Activated CD4-positive, alpha-beta T cell treated with anti-CD3 and anti-CD28 coated beads for 24 hours (primary cell): ENCODE measurements at regions not wholly inside any gene's neighbourhood (a gene's known extent, or its start where the extent isn't known, plus 50 kb on each side); places are given as distances from the start of the nearest gene placed in this dataset.
"Not testable (repeated sequence)": the region's sequence is repeated elsewhere in the genome, so short reads cannot be mapped to it uniquely, and the experiment has no call there.

ENCODE experiments used
- DNase-seq, 2 donors: peaks; one replicate each; pipeline ENCODE4 v3.0.0-alpha.2; 2020; ENCODE audit warnings: low read depth in 2 of 2

DNA sequence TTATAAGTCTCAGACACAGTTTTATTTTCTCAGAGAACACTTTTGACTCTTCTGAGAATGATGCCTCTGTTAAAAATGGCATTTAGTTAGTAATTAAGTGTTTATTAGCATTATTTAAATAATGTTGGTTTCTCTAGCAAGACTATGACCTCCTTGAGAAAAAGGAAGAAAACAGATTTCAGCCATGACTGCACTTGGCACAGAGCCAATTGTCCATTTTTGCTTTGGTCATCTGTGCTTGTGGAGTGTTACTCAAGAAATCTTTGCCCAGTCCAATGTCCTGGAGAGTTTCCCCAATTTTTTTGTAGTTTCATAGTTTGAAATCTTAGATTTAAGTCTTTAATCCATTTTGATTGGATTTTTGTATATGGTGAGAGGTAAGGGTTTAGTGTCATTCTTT, 1229.4 kb upstream of the FAM98A start:
- DNase-seq = no peak

DNA sequence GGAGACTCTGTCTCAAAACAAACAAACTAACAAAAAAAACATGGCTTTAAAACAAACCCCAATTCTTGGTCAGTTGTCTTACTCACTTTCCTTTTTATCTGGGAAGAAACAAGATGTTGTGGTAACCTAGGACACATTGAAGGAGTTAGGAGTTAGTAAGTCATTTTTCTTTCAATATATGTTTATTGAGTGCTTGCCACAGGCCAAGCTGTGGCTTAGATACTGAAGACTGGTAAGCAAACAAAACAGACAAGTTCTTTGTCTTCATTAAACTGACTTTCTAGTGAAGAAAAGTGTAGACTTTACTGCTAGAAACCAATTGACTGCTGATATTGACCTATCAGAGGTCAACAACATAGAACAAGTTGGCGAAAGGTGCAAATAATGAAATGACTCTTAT, 1228.3 kb upstream of the FAM98A start:
- no peak for DNase-seq

DNA sequence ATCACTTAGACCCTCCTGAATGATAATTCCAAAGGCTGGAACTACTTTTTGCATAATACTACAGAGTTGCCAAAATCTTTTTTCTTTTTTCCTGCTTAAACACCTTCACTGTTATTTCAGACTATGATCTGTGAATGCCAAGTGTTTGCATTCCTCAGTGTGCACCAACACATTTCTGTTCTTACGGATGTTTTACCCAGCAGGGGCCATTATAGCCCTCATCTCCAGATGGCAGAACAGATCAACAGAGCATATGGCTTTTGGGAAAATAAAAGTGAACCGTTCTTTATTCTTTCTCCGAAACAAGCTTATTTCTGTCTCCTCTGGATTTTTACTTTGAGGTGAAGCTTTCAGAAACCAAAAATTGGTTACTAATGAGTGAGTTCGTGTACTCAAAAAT, 1226.6 kb upstream of the FAM98A start:
- DNase-seq = no peak

DNA sequence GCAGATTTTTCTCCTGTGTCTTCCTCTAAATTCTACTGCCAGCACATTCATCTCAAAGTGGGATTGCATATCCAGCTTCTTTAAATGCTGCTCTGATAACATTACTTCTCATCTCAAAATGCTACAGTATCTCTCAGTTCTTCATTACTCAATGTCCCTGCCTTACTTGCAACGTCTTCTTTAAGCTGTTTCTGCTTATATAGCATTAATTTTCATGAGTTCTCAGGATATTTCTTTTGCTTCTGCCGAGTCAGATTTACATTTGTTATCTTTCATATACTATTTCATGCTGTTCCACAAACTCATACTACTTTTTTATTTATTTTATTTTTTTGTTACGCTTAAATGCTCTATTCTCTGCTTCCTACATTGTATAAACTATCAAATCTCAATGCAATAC, 1223.5 kb upstream of the FAM98A start:
- DNase-seq = no peak

DNA sequence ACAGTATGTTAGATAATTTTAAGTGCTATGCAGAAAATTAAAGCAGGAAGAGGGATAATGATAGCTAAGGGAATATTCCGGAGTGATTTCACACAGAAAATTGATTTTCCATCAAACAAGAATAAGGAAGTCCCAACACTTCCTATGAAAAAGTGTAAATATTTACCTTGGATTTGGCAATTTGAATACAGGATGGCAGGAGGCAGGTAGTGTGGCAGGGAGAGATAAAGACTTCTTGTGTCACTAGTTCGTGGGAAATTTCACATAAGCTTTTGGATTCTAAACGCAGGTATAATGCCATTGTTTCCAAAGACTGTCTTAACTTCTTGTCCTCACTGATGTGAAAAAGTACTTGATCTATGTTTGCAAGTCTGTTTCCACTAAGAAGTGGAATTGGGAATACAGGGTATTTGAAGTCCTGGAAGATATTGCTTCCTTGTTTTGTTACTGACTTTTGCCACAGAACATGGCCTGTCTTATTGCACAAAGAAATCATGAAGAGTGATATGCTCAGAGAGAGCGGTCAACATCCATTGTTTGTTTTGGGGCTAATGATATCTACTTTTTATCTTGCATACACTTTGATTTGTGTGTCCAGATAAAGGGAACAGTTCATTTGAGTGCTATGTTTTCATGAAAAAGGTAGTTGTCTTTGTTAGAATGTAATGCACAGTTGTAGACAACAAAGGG, 1216.1 kb upstream of the FAM98A start:
- no peak for DNase-seq

DNA sequence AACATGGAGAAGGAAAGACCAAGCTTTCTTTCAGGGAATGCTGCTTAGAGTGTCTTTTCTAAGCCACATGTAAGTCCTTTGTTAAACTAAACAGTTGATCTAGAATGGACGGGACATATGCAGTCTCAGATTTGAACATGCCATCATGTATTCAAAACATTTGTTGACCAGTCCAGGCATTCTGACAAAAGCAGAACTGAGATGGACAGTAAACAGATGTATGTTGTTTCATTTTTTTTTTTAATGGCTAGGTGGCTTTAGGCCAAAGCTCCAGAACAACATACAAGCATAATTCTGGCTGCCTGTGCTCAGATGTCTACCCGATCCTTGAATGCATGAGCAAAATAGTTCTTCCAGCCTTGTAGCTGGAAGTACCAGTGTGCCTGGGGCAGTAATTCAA, 1211.4 kb upstream of the FAM98A start:
- DNase-seq = no peak

DNA sequence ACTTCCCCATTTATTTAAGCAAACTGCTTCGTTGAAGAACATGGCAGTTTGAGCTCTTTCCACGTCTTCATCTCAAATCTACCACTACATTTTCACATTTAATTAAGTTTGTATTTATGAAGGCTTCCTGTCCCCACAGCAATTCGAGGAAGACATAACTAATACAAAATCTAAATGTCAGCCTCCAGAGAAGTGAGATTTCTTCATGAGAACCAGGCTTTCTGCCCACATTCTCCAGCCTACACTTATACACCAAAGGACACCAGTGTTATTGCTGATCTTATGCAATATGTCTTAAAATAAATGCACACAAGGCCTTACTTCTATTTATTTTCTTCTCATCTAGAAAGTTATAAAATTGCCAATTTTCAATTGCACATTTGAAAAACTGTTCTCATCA, 1209.3 kb upstream of the FAM98A start:
- no peak for DNase-seq

DNA sequence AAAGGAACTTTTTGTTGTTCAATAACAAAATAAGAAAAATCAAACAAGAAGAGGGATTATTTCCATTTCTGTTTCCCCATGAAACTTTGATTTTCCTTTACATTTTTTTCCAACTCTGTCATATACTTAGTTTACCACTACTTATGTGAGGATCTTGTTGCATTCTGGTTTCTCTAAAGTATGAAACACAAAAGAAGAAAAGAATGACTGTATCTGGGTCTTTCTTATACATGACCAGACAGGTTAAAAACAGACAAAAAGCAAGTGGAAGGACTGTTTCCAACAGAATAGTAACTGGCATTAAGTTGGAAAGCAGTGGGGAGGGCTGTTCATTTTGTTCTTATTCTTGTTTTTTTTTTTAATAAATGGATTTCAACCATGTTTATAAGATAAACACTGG, 1207.8 kb upstream of the FAM98A start:
- no peak for DNase-seq

DNA sequence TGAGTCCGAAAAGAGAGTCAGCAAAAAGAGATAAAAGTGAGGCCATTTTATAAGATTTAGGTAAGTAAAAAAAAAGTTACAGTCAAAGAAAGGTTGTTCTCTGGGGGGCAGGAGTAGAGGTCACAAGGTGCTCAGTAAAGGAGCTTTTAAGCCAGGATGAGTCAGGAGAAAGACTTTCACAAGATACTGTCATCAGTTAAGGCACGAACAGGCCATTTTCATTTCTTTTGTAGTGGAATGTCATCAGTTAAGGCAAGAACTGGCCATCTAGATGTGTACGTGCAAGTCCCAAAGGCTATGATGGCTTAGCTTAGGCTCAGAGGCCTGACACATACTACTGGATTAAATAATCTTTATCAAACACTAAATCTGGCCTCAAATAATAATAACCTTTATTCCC, 1207.3 kb upstream of the FAM98A start:
- DNase-seq = no peak

DNA sequence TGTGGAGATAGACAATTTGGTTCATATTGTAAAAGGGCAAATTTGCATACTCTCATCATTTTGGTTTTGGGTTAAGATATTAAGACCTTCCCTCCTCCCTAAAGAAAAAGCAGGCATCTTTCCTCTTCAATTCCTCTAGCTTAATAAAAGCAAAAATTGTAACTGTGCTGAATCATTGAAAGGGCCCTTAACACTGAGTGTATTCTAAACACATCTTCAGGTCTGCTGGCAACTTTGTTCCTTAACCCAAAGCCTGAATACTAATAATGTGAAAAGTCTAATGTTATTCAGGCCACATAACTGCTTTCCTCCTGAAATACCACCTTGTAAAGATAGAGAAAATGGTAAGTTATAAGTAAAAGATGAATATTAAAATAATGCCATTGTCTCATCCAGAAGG, 1200.5 kb upstream of the FAM98A start:
- DNase-seq = no peak

DNA sequence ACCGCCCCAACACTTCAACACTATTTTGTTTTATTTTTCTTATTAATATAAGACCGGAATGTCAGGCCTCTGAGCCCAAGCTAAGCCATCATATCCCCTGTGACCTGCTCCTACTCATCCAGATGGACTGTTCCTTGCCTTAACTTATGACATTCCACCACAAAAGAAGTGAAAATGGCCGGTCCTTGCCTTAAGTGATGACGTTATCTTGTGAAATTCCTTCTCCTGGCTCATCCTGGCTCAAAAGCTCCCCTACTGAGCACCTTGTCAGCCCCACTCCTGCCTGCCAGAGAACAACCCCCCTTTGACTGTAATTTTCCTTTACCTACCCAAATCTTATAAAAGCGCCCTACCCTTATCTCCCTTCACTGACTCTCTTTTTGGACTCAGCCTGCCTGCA, 1196.5 kb upstream of the FAM98A start:
- DNase-seq = not testable (repeated sequence)

DNA sequence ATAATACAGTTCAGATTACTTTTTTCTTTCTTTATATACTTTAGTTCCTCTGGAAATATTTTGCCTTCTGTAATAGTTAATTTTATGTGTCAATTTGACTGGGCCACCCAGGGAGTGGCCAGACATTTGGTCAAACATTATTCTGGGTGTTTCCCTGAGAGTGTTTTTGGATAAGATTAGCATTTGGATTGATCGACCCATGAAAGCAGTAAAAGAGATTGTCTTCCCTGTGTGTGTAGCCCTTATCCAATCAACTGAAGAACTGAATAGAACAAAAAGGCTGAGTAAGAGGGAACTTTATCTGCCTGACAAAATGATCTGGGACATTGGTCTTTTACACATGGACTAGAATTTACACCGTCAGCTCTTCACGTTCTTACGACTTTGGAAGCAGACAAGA, 1190.1 kb upstream of the FAM98A start:
- no peak for DNase-seq

DNA sequence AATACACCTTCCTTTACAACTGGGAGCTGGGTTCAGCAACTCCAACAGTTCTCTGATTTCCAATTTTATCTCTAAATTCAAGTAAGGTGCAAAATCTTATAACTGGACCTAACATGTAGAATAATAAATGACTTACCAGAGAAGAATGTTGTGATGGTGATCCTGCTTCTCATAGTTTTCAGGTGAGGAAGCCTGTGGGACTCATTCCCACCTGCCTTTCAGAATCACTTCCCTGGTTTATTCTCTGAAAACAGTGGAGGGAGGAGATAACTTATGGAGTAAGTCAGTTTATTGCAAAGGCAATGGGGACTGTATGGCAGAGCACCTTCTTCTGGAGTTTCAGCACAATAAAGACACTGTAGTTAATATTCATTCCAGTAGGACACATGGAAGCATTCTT, 1188.2 kb upstream of the FAM98A start:
- DNase-seq = no peak

DNA sequence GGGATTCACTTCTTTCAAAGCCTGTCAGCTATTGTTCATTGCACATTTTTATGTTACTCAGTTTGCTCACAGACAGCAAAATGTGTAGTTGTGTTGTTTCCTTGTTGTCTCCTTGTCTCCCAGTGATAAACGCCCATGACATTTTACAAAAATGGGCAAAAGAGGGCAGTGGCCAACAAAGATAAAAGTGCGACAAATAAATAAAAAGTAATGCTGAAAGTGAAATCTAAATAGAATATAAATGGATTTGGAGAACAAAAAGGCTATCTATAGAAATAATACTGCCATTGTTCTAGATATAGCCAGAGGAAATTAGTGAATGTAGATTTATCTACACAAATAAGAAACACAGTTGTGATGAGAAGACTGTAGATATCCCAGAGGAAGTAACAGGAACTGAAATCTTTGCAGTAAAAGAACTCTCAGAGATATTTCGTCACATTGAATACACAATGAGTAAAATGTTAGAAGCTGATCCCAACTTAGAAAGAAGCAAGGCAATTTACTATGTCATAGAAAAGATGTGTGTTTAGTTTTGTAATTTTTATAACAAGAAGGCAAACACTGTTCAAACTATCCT, 1186.2 kb upstream of the FAM98A start:
- DNase-seq = no peak

DNA sequence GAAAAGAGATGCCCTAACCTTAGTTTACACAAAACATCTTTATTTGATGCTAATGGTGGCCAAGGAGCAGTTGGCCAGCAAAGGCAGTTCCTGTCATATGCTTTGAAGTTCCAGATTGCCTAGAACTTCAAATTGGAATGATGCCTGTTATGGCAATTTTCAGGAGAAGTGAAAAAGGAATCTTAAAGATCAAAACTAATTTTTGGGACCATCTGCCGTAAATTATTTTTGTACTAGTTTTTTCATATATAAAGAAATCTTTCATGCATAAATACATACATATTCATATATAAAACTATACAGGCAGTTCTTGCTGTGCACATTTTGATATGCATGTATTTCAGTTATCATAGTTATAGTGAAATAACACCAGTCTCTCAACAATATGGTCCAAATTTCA, 1185.6 kb upstream of the FAM98A start:
- DNase-seq = no peak

DNA sequence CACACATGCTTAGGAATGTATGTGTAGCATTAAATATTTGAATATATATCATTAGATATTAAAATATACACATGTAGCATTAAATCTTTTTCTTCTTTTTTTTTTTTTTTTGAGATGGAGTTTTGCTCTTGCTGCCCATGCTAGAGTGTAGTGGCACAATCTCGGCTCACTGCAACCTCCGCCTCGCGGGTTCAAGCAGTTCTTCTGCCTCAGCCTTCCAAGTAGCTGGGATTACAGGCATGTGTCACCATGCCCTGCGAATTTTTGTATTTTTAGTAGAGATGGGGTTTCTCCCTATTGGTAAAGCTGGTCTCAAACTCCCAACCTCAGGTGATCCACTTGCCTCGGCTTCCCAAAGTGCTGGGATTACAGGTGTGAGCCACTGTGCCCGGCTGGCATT, 1151.6 kb upstream of the FAM98A start:
- not testable (repeated sequence) for DNase-seq

DNA sequence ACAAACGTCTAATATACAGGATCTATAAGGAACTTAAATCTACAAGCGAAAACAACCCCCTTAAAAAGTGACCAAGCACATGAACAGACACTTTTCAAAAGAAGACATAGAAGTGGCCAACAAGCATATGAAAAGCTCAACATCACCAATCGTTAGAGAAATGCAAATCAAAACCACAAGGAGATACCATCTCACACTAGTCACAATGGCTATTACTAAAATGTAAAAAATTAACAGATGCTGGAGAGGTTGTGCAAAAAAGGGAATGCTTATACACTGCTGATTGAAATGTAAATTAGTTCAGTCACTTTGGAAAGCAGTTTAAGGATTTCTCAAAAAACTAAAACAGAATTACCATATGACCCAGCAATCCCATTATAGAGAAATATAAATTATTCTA, 1148.5 kb upstream of the FAM98A start:
- DNase-seq = no peak

DNA sequence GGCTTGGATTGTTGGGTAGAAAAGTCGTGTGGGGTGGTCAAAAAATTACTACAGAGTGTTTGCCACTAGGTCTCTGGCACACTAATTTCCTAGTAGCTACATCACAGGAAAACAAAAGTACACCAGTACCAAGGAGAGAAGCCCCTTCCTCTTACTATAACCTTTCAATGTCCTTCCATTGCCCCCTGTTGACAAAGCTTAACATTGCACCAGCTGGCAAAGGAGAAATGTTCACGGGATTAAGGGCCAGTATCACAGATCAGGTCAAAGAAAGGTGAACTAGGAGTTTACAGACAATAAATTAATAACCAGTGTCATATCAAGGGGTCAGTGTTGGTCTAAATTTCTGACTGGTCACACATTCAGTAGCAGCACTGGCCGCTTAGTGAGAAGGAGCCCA, 1139.6 kb upstream of the FAM98A start:
- DNase-seq = no peak

DNA sequence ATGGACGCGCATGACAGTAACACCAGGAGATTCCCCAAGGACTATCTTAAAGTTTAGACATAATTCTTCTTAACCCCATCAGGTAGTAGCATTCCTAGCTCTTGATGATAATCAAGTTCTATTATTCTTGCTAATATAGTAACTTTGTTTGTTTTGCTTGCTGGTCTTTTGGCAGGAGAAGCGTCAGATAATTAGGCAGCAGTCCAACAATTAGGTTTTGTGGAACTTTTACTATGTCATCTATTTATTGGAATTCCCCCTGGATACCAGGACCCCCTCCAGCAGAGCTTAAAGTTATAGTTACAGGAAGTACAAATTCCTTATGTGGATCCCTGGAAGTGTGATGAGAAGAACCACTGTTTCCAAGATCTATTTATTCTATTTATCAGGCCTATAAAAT, 1138.0 kb upstream of the FAM98A start:
- no peak for DNase-seq

DNA sequence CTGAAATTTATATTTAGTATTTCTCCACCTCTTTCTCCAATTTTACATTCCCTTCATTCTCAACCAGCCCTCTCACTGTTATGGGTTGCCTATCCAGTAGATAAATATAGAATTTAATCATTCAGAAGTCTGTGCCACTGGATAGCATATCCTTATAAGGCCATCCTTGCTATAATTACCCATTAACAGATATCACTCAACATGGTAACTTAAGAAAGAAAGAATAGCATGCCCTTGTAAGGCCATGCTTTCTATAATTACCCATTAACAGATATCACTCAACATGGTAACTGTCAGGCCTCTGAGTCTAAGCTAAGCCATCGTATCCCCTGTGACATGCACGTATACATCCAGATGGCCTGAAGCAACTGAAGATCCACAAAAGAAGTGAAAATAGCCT, 1137.4 kb upstream of the FAM98A start:
- no peak for DNase-seq

DNA sequence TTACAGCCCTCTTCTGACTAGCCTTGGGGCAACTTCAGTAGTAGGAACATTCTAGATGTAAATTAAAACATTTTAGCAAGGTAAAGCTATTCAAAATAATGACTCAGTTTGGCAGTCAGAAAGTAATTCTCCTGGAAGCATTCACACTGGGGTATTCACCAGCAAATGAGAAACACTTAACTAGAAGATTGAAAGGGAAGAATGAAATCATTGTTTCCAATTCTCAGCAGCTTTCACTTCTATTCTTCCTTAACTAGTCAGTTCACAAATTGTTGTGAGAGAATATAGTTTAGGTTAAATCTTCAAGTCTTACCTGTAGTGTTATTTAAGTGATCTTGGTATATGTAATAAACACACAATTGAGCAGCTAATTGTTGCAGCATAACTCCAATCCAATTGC, 1135.6 kb upstream of the FAM98A start:
- no peak for DNase-seq

DNA sequence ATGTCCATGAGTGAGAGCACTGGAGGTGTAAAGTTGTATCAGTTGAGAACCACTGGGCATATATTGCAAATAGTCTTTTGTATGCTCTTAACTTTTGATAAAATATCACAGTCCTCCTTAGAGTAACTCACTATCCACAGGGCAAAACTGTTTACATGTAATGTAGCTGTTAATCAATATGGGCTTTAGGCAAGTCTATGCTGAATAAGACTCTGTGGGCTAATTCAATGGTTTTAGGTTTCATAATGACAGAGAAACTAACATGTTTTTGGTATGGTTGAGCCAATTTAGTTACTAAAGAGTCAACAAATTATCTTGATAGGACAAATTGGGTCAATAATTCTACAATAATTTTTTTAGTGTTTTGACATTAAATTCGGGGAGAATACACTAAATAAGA, 1134.9 kb upstream of the FAM98A start:
- no peak for DNase-seq

DNA sequence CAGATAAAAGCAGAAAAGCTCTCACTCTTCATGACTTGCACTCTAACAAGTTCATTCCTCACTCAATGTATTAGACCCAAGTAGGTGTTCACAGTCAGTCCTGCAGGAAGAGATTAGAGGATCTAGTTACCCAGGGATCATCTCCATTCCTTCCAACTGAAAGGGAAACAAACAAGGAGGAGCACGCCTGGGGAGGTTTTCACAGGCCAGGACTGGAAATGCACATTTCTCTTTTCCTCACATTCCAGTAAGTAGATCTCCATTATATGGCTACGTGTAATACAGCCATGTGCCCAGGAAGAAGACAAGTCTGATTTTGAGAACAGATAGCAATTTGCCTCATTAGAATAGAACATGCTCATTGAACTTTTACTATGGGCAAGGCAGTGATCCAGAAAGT, 1132.2 kb upstream of the FAM98A start:
- DNase-seq = no peak

DNA sequence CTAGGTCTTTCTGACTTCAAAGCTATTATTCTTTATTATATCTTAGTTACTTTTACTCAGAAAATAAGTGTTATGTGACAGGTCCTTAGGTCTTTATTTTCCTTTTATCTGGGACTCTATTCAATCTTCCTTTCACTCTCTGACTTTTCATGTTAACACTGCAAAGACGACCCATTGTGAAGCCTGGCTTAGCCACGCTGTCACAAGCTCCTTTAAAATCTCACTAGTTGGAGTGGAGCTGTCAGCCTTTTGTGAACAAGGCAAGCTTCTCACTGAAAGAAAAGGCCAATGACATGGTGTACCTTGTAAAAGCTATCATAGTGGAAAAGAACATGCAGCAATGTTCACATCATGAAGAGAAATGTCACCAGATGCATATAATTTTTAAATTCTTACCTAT, 1130.7 kb upstream of the FAM98A start:
- DNase-seq = no peak
